ENCODE measurements at regions not wholly inside any gene's neighbourhood (a gene's known extent, or its start where the extent isn't known, plus 50 kb on each side); places are given as distances from the start of the nearest gene placed in this dataset.

GRCh38 chr20:11437611-11438380 is 479.9 kb upstream of the BTBD3 start (continued):
- TF ChIP-seq ZFP90 (CRISPR knock-in tag; IDR thresholded peaks at IDR 0.05; ENCODE audit: borderline replicate concordance) (no peak), HNRNPK (IDR thresholded peaks at IDR 0.05; ENCODE audit: low read depth, low read length, poor library complexity, severe bottlenecking) (no peak), ZBTB1 (CRISPR knock-in tag; IDR thresholded peaks at IDR 0.05; ENCODE audit: borderline replicate concordance) (no peak)

GRCh38 chr20:11438412-11438811 is 479.3 kb upstream of the BTBD3 start:
- ChIA-PET POLR2A (no interaction called here), CTCF (ENCODE audit: low intra/inter-chr PET ratio, low total read pairs) (no interaction called here)
- no peak overlapping the region for H3K9ac ChIP-seq (ENCODE audit: insufficient read depth, low read depth, low read length)
- TF ChIP-seq ESRRA (CRISPR knock-in tag; IDR thresholded peaks at IDR 0.05; ENCODE audit: low read depth), result no peak
- no peak for TF ChIP-seq FOXC1 (CRISPR knock-in tag; IDR thresholded peaks at IDR 0.05; ENCODE audit: borderline replicate concordance)
- peaks cover 45% of the 10 kb centered on the region for H3K9me3 ChIP-seq (ENCODE audit: low read length)
- no peak overlapping the region for H3K4me3 ChIP-seq (replicated peaks in 1 of 3; ENCODE audit: insufficient read depth in 1 of 3, low read depth in 2 of 3, low read length in 3 of 3)
- no peaks in the 10 kb centered on the region for H3K4me1 ChIP-seq (ENCODE audit: insufficient read depth, low read length)
- BruUV-seq (replicated peaks), result no TSS peak
- no peaks in the 10 kb centered on the region for H3K79me2 ChIP-seq (ENCODE audit: insufficient read depth, low read length)
- H4K20me1 ChIP-seq (ENCODE audit: insufficient read depth, low read length), result no peaks in the 10 kb centered on the region
- in situ Hi-C loops (cut with HindIII; ENCODE audit: extremely low pct_ligation_motif_present, low pct_unique_long_range_greater_than_20kb) (no loop called here), intact Hi-C loops (cut with micrococcal nuclease; ENCODE audit: unreplicated experiment) (no loop called here)
- H3K36me3 ChIP-seq (replicated peaks in 1 of 2; ENCODE audit: control insufficient read depth in 1 of 2, insufficient read depth in 2 of 2, low read length in 2 of 2), result no peaks in the 10 kb centered on the region
- WGBS (ENCODE audit: low lambda C conversion rate), result 31% methylated on average over 6 of the region's 6 CpGs
- ATAC-seq (no peak), DNase-seq (ENCODE audit: low spot score) (no peak), FAIRE-seq (no peak)
- H3K4me2 ChIP-seq (ENCODE audit: low read depth, low read length), result no peak overlapping the region
- no peak overlapping the region for H3K27ac ChIP-seq (ENCODE audit: extremely low read length, insufficient read depth, low read length)
- H2AFZ ChIP-seq (ENCODE audit: low read length), result no peak overlapping the region
- H3K27me3 ChIP-seq (ENCODE audit: control insufficient read depth in 1 of 2, insufficient read depth in 2 of 2, low read length in 2 of 2), result no peaks in the 10 kb centered on the region
